ENCODE measurements at regions not wholly inside any gene's neighbourhood (a gene's known extent, or its start where the extent isn't known, plus 50 kb on each side); places are given as distances from the start of the nearest gene placed in this dataset.
A peak's percentile ranks its signal among the peaks of the same experiment; 100 is the strongest.

- peak; percentile 12 to 30 for DNase-seq
These were observed 92.7 kb upstream of the PGRMC2 start for GRCh38 chr4:128380306-128380705.

- peak in 1 of 2 experiments; percentile 5 for DNase-seq
These were observed 92.2 kb upstream of the PGRMC2 start for GRCh38 chr4:128379860-128380259.

- DNase-seq: no peak
These were observed 91.1 kb upstream of the PGRMC2 start for GRCh38 chr4:128378668-128379067.

- no peak for DNase-seq
These were observed 89.3 kb upstream of the PGRMC2 start for GRCh38 chr4:128376958-128377357.

- no peak for DNase-seq
These were observed 88.7 kb upstream of the PGRMC2 start for GRCh38 chr4:128376303-128376702.

- no peak for DNase-seq
These were observed 86.0 kb upstream of the PGRMC2 start for GRCh38 chr4:128373628-128374027.

- no peak for DNase-seq
These were observed 84.3 kb upstream of the PGRMC2 start for GRCh38 chr4:128371876-128372275.

GRCh38 chr4:128371001-128371777, 83.6 kb upstream of the PGRMC2 start:
- no peak for DNase-seq

GRCh38 chr4:128366212-128366611, 78.6 kb upstream of the PGRMC2 start:
- DNase-seq: no peak

GRCh38 chr4:128364565-128364964, 77.0 kb upstream of the PGRMC2 start:
- DNase-seq: no peak

GRCh38 chr4:128363966-128364365, 76.4 kb upstream of the PGRMC2 start:
- DNase-seq: no peak

GRCh38 chr4:128362760-128363159, 75.1 kb upstream of the PGRMC2 start:
- no peak for DNase-seq

GRCh38 chr4:128359422-128359821, 71.8 kb upstream of the PGRMC2 start:
- DNase-seq: no peak

GRCh38 chr4:128358913-128359279, 71.3 kb upstream of the PGRMC2 start:
- DNase-seq: no peak

GRCh38 chr4:128358231-128358912, 70.8 kb upstream of the PGRMC2 start:
- DNase-seq: no peak

GRCh38 chr4:128357286-128357685, 69.7 kb upstream of the PGRMC2 start:
- no peak for DNase-seq

GRCh38 chr4:128355305-128355704, 67.7 kb upstream of the PGRMC2 start:
- DNase-seq: no peak

GRCh38 chr4:128354205-128354821, 66.7 kb upstream of the PGRMC2 start:
- no peak for DNase-seq

- no peak for DNase-seq
These were observed 66.2 kb upstream of the PGRMC2 start for GRCh38 chr4:128353791-128354190.

GRCh38 chr4:128351502-128351901, 63.9 kb upstream of the PGRMC2 start:
- DNase-seq: no peak

GRCh38 chr4:128350449-128351045, 62.9 kb upstream of the PGRMC2 start:
- DNase-seq: no peak

- no peak for DNase-seq
These were observed 62.3 kb upstream of the PGRMC2 start for GRCh38 chr4:128349921-128350320.

GRCh38 chr4:128347930-128348660, 60.5 kb upstream of the PGRMC2 start:
- DNase-seq: no peak

Data from NCI-H524 (cell line).